HAP-1 (cell line): ENCODE measurements at regions not wholly inside any gene's neighbourhood (a gene's known extent, or its start where the extent isn't known, plus 50 kb on each side); places are given as distances from the start of the nearest gene placed in this dataset.
"Not testable (repeated sequence)": the region's sequence is repeated elsewhere in the genome, so short reads cannot be mapped to it uniquely, and the experiment has no call there.

ENCODE experiments used
- DNase-seq, 2 experiments: peaks; one replicate each; pipeline ENCODE4 v3.0.0-alpha.2; 2016 to 2020; ENCODE audit warnings: low spot score in 2 of 2
- H3K27me3 ChIP-seq: fragments of 250-450 bp; sonication (Bioruptor Pico); 2 replicates; pipeline ENCODE4 v1.5.1; 2020; ENCODE audit warnings: low read depth, mild to moderate bottlenecking, moderate library complexity
- H3K36me3 ChIP-seq: fragments of 250-450 bp; sonication (Bioruptor Pico); replicated peaks from 2 replicates; pipeline ENCODE4 v1.5.1; 2020; ENCODE audit warnings: mild to moderate bottlenecking
- H3K4me1 ChIP-seq: fragments of 250-450 bp; sonication (Bioruptor Pico); 2 replicates; pipeline ENCODE4 v1.5.1; 2020; ENCODE audit warnings: mild to moderate bottlenecking
- H3K4me3 ChIP-seq: fragments of 250-450 bp; sonication (Bioruptor Pico); 2 replicates; pipeline ENCODE4 v1.5.1; 2020; ENCODE audit warnings: mild to moderate bottlenecking, moderate library complexity
- H3K9me3 ChIP-seq: fragments of 250-450 bp; sonication (Bioruptor Pico); 2 replicates; pipeline ENCODE4 v1.5.1; 2020; ENCODE audit warnings: mild to moderate bottlenecking, moderate library complexity
- in situ Hi-C: fragments of 300-500 bp; cut with MboI; formaldehyde crosslinking; loops from 3 replicates; pipeline ENCODE4 v1.14.3; 2020; ENCODE audit warnings: low sequenced_read_pairs, inconsistent platforms, mixed read lengths

DNA sequence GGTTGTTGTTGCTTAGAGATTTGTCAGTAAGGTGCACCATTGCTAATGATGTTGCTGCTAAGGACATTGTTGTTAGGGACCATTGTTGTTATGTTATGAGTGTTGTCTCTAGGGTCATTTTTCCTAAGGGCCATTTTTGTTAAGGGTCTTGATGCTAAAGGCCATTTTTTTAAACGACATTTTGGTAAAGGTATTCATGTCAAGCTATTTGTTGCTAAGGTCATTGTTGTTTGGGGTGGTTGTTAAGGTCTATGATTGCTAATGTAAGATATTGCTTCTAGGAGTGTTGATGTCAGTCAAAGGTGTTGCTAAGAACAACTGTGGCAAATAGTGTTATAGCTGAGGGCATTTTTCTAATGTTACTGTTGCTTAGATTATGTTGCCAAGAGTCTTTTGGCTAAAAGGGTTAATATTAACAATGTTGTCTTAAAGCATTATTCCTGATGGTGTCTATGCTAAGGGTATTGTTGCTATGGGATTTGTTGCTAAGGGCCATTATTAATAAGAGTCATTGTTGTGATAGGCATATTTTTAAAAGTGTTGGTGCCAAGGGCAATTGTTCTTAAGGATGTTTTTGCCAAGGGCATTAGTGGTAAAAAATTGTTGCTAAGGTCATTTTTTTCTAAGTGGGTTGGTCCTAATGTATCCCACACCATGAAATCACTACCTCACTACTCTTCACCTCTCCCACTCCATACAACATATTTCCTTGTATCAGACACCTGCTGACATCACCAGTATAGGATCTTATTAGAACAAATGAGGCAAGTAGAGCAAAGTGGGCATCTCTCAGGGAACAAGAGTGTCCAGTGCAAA lies 56.2 kb downstream of the SPATA31A6 start:
- H3K9me3 ChIP-seq, DNase-seq, in situ Hi-C loops, H3K4me3 ChIP-seq, H3K36me3 ChIP-seq, H3K4me1 ChIP-seq, H3K27me3 ChIP-seq: not testable (repeated sequence)

DNA sequence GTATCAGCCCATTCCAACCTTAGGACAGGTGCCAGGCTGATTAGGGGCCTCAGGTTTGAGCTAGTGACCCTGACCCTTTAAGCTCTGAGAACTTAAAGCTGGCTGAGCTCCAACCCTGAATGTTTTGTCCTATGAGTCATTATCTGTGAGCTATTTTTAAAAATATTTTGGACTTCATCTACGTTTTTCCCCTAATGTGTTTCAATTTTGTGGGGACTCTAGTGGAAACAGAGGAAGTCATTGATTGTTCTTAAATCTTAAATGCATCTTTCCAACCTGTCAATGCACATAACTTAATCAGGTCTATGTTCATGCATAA lies 56.8 kb downstream of the SPATA31A6 start:
- H3K27me3 ChIP-seq, H3K36me3 ChIP-seq, H3K4me1 ChIP-seq, H3K9me3 ChIP-seq, H3K4me3 ChIP-seq, in situ Hi-C loops, DNase-seq: not testable (repeated sequence)

DNA sequence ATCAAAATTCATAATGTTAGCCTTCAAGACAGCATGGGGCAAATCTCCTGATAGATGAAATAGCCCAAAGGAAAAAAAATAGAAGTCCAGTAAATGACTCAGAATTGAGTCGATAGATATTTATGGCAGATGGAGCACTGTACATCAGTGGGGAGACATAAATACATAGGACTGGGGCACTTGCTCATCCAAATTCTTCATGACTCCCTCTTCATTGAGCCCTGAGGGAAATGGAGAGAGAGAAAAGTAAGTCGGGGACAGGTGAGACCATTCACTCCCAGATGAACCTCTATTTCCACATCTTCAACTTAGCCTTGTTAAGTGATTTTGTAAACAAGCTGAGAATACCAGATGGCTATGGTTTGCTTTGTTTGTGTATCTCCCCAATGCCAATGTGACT lies 59.8 kb downstream of the SPATA31A6 start:
- H3K9me3 ChIP-seq, H3K4me3 ChIP-seq, in situ Hi-C loops, DNase-seq, H3K36me3 ChIP-seq, H3K4me1 ChIP-seq, H3K27me3 ChIP-seq: not testable (repeated sequence)

DNA sequence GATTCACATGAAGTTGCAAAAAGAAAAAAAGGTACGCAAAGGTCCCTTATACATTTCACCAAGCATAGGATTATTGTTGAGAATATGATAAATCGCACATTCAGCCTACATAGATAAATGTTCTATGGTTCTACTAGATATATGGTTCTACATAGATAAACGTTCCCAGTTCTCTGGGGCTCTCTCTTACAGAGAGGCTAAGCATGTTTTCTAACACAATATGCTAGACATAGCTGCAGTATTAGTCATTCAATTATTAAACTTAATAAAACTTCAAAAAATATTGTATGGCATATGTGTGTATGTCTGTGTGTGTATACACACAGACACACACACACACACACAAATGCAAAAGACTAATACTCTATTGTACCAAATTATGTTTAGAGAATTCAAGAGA lies 60.4 kb downstream of the SPATA31A6 start:
- H3K36me3 ChIP-seq, in situ Hi-C loops: not testable (repeated sequence)

DNA sequence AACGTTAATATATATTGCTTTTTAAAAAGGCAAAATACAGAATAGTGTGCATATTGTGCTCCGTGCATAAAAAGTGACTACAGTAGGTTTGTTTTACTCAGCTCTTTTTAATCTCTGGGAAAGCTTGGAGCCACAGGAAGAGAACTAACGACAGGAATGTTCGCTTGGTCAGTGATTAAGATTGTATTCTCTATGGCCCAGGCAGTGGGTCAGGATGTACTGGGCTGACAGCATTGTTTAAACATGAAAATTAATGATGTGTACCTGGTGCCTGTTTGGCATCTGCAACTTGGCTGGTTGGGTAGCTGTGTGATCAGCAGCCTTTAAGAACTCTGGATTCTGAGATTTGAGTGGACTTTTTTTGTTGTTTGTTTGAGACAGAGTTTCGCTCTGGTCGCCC lies 85.3 kb downstream of the SPATA31A6 start:
- H3K9me3 ChIP-seq, H3K36me3 ChIP-seq, H3K4me3 ChIP-seq, in situ Hi-C loops, H3K27me3 ChIP-seq, DNase-seq, H3K4me1 ChIP-seq: not testable (repeated sequence)

More for the DNA sequence above, 60.4 kb downstream of the SPATA31A6 start:
- H3K4me1 ChIP-seq, H3K4me3 ChIP-seq, DNase-seq, H3K9me3 ChIP-seq, H3K27me3 ChIP-seq: not testable (repeated sequence)

DNA sequence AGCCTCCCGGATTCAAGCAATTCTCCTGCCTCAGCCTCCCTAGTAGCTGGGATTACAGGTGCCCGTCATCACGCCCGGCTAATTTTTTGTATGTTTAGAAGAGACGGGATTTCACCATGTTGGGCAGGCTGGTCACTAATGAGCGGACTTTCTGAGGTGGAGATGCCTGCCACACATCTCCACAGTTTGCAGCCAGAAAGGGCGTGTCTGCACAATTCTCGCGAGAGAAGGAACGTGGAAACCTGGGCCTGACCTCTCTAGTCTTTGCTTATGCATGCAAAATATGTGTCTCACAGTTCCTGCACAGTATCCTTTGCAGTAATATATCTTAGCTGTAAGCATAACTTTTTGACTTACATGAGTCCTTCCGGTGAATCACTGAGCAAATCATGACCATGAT lies 85.7 kb downstream of the SPATA31A6 start:
- in situ Hi-C loops, H3K36me3 ChIP-seq, DNase-seq, H3K4me3 ChIP-seq, H3K27me3 ChIP-seq, H3K4me1 ChIP-seq, H3K9me3 ChIP-seq: not testable (repeated sequence)

DNA sequence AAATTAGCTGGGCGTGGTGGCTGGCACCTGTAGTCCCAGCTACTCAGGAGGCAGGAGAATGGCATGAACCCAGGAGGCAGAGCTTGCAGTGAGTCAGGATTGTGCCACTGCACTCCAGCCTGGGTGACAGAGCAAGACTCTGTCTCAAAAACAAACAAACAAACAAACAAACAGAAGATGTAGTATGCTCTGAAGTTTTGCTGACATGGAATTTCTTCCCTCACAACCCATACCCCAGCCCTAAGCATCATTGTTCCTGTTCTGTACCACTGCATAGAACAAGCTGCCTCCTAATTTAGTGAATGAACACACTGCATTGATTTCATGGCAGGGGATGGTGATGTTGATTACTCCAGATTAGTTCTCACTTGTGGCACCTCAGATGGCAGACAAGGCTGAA lies 89.7 kb downstream of the SPATA31A6 start:
- H3K4me3 ChIP-seq, H3K36me3 ChIP-seq, DNase-seq, H3K4me1 ChIP-seq, in situ Hi-C loops, H3K27me3 ChIP-seq, H3K9me3 ChIP-seq: not testable (repeated sequence)

DNA sequence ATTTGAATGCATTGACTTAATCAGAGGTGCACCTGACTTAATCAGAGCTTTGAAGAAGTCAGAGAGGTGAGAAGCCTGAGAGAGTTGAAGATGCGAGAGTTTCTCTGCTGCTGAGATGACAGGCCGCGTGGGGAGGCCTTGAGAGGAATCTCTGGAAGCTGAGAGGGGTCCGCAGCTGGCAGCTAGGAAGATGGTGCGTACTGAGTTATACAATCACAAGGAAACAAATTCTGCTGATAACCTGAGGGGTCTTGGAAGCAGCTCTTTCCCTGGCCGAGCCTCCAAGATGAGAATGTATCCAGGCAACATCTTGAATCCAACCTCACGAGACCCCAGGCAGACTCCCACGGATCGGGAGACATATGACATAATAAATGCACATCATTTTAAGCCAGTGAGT lies 91.7 kb downstream of the SPATA31A6 start:
- Histone ChIP-seq H3K36me3 (no peaks in the 10 kb centered on the region), H3K4me1 (no peaks in the 10 kb centered on the region), H3K9me3 (no peaks in the 10 kb centered on the region), H3K4me3 (no peak overlapping the region), H3K27me3 (no peaks in the 10 kb centered on the region)
- in situ Hi-C loops, result no loop called here
- no peak for DNase-seq

DNA sequence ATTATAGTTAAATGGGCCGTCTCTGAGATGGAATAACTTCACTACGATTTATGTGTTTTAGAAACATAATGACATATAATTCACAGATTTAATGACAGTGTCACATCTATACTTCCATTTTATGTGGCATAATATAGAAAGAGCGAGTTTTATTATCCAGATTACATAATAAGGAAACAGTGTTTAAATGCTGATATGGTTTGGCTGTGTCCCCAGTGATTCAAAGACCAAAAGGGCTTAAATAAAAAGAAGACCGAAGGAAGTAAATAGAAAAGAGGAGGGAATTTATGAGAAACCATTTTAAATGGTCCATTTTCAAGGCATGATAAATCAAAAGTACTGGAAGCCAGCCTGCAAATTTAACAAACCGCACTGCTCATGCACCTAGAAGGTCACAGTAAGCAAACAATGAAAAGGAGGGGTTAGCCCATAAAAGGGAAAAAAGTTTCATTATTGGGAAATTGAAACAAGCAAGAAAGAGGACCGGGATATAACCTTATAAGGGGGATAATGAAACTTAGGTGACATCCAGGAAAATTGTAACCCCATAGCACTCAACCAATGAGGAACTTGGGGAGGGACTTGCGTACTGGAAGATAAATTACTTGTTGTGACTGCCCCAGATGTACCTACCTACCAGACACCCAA lies 99.2 kb downstream of the SPATA31A6 start:
- H3K27me3 ChIP-seq, in situ Hi-C loops, H3K4me3 ChIP-seq, DNase-seq, H3K36me3 ChIP-seq, H3K9me3 ChIP-seq, H3K4me1 ChIP-seq: not testable (repeated sequence)

DNA sequence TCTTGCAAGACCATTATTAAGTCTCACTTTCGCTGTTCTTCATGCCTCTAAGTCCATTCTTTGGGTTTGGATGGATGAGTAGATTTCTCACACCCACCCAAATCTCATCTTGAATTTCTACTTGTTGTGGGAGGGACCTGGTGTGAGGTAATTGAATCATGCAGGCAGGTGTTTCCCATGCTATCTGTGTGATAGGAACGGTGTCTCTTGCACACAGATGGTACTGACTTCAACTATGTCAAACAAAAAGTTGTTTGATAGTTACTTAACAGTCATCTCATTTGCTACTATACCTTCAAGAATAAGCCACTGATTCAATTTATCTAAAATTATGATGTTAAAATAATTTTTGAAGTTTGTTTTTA lies 99.7 kb downstream of the SPATA31A6 start:
- in situ Hi-C loops, H3K9me3 ChIP-seq, H3K27me3 ChIP-seq, DNase-seq, H3K36me3 ChIP-seq, H3K4me1 ChIP-seq, H3K4me3 ChIP-seq: not testable (repeated sequence)

DNA sequence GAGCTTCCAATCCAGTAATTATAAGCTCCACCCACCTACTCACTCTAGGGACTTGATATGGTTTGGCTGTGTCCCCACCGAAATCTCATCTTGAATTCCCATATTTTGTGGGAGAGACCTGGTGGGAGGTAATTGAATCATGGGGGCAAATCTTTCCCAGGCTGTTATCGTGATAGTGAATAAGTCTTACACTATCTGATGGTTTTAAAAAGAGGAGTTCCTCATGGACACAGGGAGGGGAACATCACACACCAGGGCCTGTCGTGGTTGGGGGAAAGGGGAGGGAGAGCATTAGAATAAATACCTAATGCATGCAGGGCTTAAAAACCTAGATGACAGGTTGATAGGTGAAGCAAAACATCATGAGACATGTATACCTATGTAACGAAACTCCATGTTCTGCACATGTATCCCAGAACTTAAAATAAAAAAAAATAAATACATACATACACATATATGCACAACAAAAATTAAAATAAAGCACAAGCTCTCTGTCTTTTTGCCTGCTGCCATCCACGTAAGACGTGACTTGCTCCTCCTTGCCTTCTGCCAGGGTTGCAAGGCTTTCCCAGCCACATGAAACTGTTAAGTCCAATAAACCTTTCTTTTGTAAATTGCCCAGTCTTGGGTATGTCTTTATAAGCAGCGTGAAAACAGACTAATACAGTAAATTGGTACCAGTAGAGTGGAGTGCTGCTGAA lies 102.8 kb downstream of the SPATA31A6 start:
- H3K4me3 ChIP-seq, H3K36me3 ChIP-seq, in situ Hi-C loops, H3K9me3 ChIP-seq, H3K27me3 ChIP-seq, H3K4me1 ChIP-seq, DNase-seq: not testable (repeated sequence)

DNA sequence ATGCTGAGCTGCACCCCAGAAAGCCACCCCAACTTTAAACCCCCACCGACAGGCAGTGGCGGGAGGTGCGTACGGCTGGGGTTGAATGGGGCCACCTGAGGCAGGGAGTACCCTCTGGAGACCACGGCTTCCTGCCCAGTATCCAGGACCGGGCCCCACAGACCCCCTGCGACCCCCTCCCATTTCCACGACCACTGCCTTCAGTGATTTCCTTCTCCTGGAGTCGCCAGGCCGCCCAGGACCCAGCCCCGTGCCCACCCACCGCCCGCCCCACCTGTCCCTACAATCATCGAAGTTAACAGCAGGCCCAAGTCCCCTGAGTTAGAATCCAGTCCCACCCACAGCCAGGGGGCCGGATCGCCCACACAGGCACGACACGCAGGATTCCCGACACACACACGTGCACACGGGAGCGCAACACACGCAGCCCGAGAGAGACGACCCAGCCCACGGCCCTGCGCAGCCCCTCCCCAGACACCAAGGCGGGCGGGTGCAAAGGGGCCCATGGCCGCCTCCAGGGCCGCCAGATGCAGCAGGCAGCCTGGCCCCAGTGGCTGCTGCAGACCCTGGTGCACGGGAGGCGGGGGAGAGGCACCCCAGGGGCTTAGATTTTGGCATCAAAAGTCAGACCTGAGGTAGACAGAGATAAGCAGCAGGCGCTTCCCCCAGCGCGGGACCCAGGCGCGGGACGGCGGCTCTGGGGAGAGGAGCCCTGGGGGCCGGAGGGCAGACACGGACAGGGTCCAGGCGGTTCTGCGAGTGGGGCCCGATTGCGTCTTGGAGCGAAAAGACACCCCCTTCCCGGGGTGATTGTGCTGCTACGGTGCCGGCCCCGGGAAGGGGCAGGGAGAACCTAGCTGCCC lies 104.8 kb downstream of the SPATA31A6 start:
- in situ Hi-C loops, H3K4me3 ChIP-seq, H3K9me3 ChIP-seq, H3K27me3 ChIP-seq, H3K36me3 ChIP-seq, H3K4me1 ChIP-seq, DNase-seq: not testable (repeated sequence)

DNA sequence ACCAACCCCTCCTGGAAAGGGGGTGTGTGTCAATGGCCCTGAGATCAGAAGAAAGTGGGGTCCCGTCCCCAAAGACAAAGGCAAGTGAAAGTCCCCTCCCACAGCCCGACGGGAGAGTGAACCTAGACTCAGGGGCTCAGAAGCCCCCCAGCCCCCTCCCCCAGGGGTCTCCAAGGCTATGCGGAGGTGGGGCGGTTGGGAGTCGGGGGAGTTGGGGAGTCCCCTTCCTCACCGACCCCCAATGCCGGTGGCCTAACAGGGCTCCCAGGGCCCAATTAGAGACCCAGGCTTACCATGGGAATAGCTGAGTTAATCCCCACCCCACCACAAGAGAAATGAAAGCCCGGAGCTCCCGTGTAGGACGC lies 105.4 kb downstream of the SPATA31A6 start:
- H3K36me3 ChIP-seq, in situ Hi-C loops, H3K4me3 ChIP-seq, H3K9me3 ChIP-seq, DNase-seq, H3K27me3 ChIP-seq, H3K4me1 ChIP-seq: not testable (repeated sequence)

DNA sequence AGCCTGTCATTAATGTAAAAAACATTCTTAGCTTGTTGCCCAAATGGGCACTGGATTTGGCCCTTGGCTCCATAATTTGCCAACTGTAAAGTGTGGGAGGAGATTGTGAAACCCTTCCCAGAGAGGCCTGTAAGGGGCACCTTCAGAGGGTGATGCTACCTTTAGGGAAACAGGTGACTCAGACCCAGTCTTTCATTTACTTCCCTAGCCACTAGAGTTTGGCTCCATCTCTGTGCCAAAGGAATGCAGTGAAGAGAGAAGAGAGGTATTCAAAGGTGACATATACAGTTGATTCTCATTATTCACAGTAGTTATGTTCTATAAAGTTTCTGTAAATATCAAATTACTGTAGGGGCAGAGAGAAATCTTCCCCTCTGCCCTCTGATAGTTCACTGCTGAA lies 116.7 kb downstream of the SPATA31A6 start:
- DNase-seq, result not testable (repeated sequence)

More for the DNA sequence above, 116.7 kb downstream of the SPATA31A6 start:
- H3K27me3 ChIP-seq, H3K36me3 ChIP-seq, H3K9me3 ChIP-seq, in situ Hi-C loops, H3K4me1 ChIP-seq, H3K4me3 ChIP-seq: not testable (repeated sequence)
